SU-DHL-6 (cell line): ENCODE measurements at regions not wholly inside any gene's neighbourhood (a gene's known extent, or its start where the extent isn't known, plus 50 kb on each side); places are given as distances from the start of the nearest gene placed in this dataset.

Experiments used
- H2AFZ ChIP-seq: fragments of 200-600 bp; sonication (generic); 2 replicates; pipeline ENCODE4 v1.6.1; 2014; ENCODE audit warnings: low read depth, mild to moderate bottlenecking, moderate library complexity, mixed read lengths, antibody characterized with exemption, low read length; ENCODE audit not compliant: severe bottlenecking
- H3F3A ChIP-seq: fragments of 200-600 bp; shearing (Covaris generic); 2 replicates; pipeline ENCODE4 v1.6.0; 2016; ENCODE audit warnings: antibody characterized with exemption, mild to moderate bottlenecking; ENCODE audit not compliant: insufficient read depth
- H3K27ac ChIP-seq: fragments of 200-600 bp; sonication (generic); 2 replicates; pipeline ENCODE4 v1.5.1; 2016; ENCODE audit warnings: low read depth, mild to moderate bottlenecking, low read length, moderate library complexity, mixed read lengths
- H3K27me3 ChIP-seq: fragments of 200-600 bp; sonication (generic), shearing (Covaris generic); 2 replicates; pipeline ENCODE4 v1.6.0; 2014; ENCODE audit warnings: mild to moderate bottlenecking, low read length
- H3K36me3 ChIP-seq: fragments of 200-600 bp; sonication (generic); 2 replicates; pipeline ENCODE4 v1.6.1; 2014; ENCODE audit warnings: mild to moderate bottlenecking, low read length, mixed read lengths
- H3K4me2 ChIP-seq: fragments of 300-600, 200-600 bp; shearing (Covaris generic), sonication (generic); 2 replicates; pipeline ENCODE4 v1.6.0; 2014; ENCODE audit warnings: low read length, low read depth, mild to moderate bottlenecking; ENCODE audit not compliant: poor library complexity, severe bottlenecking
- H3K4me3 ChIP-seq: fragments of 200-600 bp; sonication (generic); 2 replicates; pipeline ENCODE4 v1.5.1; 2014; ENCODE audit warnings: antibody characterized with exemption, low read length, mild to moderate bottlenecking, mixed read lengths; ENCODE audit not compliant: insufficient read depth, poor library complexity, severe bottlenecking
- H3K79me2 ChIP-seq: fragments of 200-600 bp; sonication (generic); 2 replicates; pipeline ENCODE4 v1.6.1; 2014; ENCODE audit warnings: mild to moderate bottlenecking, low read length, moderate library complexity; ENCODE audit not compliant: insufficient read depth
- H3K9ac ChIP-seq: fragments of 200-600 bp; sonication (generic); 2 replicates; pipeline ENCODE4 v1.7.0; 2014; ENCODE audit warnings: mild to moderate bottlenecking, low read length
- H3K9me2 ChIP-seq: fragments of 200-600 bp; sonication (generic); replicated peaks from 2 replicates; pipeline ENCODE4 v1.6.1; 2014; ENCODE audit warnings: low read length; ENCODE audit not compliant: insufficient read depth
- H3K9me3 ChIP-seq: fragments of 200-600 bp; sonication (generic); 2 replicates; pipeline ENCODE4 v1.6.1; 2014; ENCODE audit warnings: low read length, mixed read lengths; ENCODE audit not compliant: insufficient read depth
- H4K20me1 ChIP-seq: fragments of 200-600 bp; sonication (generic); 2 replicates; pipeline ENCODE4 v1.6.1; 2014; ENCODE audit warnings: low read depth, mild to moderate bottlenecking, antibody characterized with exemption, low read length, moderate library complexity, mixed read lengths
- CTCF ChIP-seq: fragments of 200-600 bp; sonication (generic); IDR thresholded peaks from one replicate; pipeline ENCODE4 v1.5.1; 2017; ENCODE audit warnings: antibody characterized with exemption, mild to moderate bottlenecking, low read length, moderate library complexity; ENCODE audit not compliant: insufficient read depth, poor library complexity, severe bottlenecking
- EZH2phosphoT487 ChIP-seq: fragments of 200-600 bp; sonication (generic), shearing (Covaris generic); conservative IDR thresholded peaks from 2 replicates; pipeline ENCODE4 v1.6.1; 2018; ENCODE audit warnings: mild to moderate bottlenecking, antibody characterized with exemption, low read length, moderate library complexity, mixed read lengths

GRCh38 chr11:15585602-15586331 lies 471.0 kb downstream of the INSC start:
- Histone ChIP-seq H3K27ac (no peak overlapping the region), H3F3A (no peaks in the 10 kb centered on the region)

GRCh38 chr11:15586741-15587473 lies 472.2 kb downstream of the INSC start:
- H3K4me3 ChIP-seq, result no peak overlapping the region
- H3K27me3 ChIP-seq, result no peaks in the 10 kb centered on the region
- H3K9me2 ChIP-seq, result no peaks in the 10 kb centered on the region
- no peaks in the 10 kb centered on the region for H3F3A ChIP-seq
- no peak overlapping the region for H2AFZ ChIP-seq
- no peaks in the 10 kb centered on the region for H3K9me3 ChIP-seq
- H3K4me2 ChIP-seq, result no peak overlapping the region
- no peak overlapping the region for H3K9ac ChIP-seq
- no peak overlapping the region for H3K27ac ChIP-seq
- H4K20me1 ChIP-seq, result no peaks in the 10 kb centered on the region
- H3K79me2 ChIP-seq, result no peaks in the 10 kb centered on the region
- H3K36me3 ChIP-seq, result no peaks in the 10 kb centered on the region
- TF ChIP-seq EZH2phosphoT487 (no peak), CTCF (no peak)

More at GRCh38 chr11:15585602-15586331, 471.0 kb downstream of the INSC start:
- TF ChIP-seq EZH2phosphoT487 (no peak), CTCF (no peak)
- Histone ChIP-seq H3K36me3 (no peaks in the 10 kb centered on the region), H3K27me3 (no peaks in the 10 kb centered on the region), H4K20me1 (no peaks in the 10 kb centered on the region), H3K9me3 (no peaks in the 10 kb centered on the region), H3K9me2 (no peaks in the 10 kb centered on the region), H3K9ac (no peak overlapping the region), H2AFZ (no peak overlapping the region), H3K4me3 (no peak overlapping the region), H3K4me2 (no peak overlapping the region), H3K79me2 (no peaks in the 10 kb centered on the region)

- H3F3A ChIP-seq, result no peaks in the 10 kb centered on the region
- no peak overlapping the region for H3K27ac ChIP-seq
- no peak overlapping the region for H3K9ac ChIP-seq
- H3K27me3 ChIP-seq, result no peaks in the 10 kb centered on the region
- TF ChIP-seq EZH2phosphoT487 (no peak), CTCF (no peak)
- H3K9me3 ChIP-seq, result no peaks in the 10 kb centered on the region
- H4K20me1 ChIP-seq, result no peaks in the 10 kb centered on the region
- no peaks in the 10 kb centered on the region for H3K79me2 ChIP-seq
- H3K4me3 ChIP-seq, result no peak overlapping the region
- H3K36me3 ChIP-seq, result no peaks in the 10 kb centered on the region
- no peak overlapping the region for H3K4me2 ChIP-seq
- no peaks in the 10 kb centered on the region for H3K9me2 ChIP-seq
- no peak overlapping the region for H2AFZ ChIP-seq
Measured at GRCh38 chr11:15589070-15589626, 474.4 kb downstream of the INSC start.
